GM21367 (cell line): ENCODE measurements at regions not wholly inside any gene's neighbourhood (a gene's known extent, or its start where the extent isn't known, plus 50 kb on each side); places are given as distances from the start of the nearest gene placed in this dataset.

Experiments used
- ATAC-seq: cut with Tn5 transposase; IDR thresholded peaks from one replicate; pipeline ENCODE4 v1.9.1; 2021; ENCODE audit not compliant: unreplicated experiment

- no peak for ATAC-seq
Observed at GRCh38 chr15:93454788-93455187, 365.8 kb upstream of the RGMA start.

DNA sequence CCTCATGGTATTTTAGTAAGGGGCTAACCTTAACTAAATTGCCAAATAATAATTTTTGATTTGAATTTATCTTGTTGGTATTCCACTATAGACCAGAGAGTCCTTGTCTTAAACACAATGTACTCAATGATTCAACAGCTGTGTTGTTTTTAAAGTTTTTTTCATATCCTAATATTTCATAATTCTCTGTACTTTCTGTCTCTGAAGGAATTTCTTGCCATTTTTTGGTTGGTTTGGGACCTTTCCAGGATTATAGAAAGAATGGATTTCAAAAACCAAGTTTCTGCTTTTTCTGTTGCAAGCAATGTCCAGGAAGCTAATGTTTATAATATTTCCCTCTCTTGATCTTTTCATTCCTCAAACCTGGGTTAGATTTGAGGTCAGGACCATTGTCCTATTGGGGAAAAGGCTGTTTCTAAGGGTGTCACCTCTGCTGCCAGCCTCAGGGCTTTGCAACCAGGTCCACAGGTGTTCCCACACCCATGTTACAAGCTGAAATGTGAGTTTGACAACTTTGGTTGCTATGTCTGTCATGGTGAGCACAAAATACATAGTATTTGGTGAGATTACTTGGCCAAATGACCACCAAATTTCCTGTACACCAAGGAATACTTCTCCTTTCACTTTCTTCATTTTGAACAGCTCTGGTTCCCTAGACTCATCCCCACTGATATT lies 363.7 kb upstream of the RGMA start:
- no peak for ATAC-seq

DNA sequence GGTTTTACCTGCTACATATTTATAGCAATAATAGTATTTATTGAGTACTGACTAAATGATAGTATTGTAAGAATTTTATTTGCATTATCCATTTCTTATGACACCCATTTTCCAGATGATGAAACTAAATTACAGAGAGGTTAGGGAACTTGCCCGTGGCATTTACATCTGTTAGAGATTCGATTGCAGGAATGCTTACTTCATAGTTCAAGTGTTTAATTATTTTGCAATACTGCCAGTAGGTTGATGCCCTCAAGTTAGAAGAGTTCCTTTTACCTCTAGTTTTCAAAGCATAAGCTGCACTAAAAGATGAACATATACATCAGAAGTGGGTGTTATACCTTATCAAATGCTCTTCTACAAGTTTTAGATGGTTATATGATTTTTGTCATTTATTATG lies 362.8 kb upstream of the RGMA start:
- ATAC-seq, result no peak

GRCh38 chr15:93451265-93451664 lies 362.3 kb upstream of the RGMA start:
- ATAC-seq, result no peak

DNA sequence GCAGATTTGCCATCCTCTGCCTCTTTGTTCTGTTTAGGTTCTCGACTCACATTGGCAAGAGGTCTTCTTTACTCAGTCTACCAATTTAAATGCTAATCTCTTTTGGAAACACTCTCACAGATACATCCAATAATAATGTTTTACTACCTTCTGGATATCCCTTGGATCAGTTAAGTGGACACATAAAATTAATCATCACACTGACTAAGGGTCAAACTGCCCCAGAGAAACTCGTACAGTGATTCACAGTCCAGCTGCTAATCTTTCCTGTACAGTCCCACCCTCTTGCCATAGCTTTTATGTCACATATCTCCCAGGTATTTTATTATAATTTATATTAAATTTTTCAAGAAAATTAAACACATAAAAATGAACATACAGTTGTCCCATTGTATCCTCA lies 360.8 kb upstream of the RGMA start:
- ATAC-seq, result no peak

GRCh38 chr15:93438310-93438709 lies 349.3 kb upstream of the RGMA start:
- ATAC-seq, result no peak

GRCh38 chr15:93432474-93432873 lies 343.5 kb upstream of the RGMA start:
- no peak for ATAC-seq

DNA sequence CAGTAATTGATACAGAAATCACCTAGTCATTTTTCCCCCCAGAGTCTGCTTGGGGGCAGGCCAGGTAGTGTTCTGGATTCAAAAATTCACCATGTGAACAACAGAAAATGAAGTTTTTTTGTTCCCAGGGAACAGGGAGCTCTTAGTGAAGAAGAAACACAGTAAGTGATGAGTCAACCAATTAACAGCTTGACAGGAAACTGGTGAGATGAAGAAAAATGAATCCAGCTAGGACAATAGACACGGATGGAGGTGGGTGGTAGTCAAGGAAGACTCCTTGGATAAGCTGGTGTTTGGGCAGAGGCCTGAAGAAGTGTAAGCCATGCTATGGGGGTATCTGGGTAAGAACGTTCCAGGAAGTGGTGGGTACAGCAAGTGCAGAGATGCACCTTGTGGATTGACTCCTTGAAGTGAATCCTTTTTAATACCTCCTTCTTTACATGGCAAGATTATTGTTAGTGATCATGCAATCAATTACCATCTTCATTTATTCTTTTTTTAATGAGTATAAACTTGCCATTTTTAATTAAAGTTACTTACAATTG lies 339.9 kb upstream of the RGMA start:
- ATAC-seq, result no peak

DNA sequence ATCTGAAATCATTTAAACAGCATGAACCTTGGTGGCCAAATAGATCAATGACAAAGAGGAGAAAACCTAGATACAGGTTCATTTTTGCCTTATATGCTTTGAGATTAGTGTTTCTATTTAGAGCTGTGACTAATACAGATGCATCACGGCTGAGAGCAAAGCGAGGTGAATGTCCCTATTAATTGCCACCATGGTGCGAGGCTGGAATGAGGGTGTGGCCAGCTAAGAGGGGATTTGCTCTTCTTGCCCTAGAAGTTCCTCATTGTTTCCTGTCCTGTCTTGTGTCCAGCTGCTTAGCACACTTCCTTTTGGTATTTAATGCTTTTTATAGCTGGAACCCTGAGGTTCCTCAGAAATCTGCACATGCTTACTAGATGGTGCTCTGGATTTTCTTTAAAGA lies 339.1 kb upstream of the RGMA start:
- ATAC-seq, result no peak

GRCh38 chr15:93424131-93424530 lies 335.1 kb upstream of the RGMA start:
- no peak for ATAC-seq

- no peak for ATAC-seq
Observed at GRCh38 chr15:93422476-93422875, 333.5 kb upstream of the RGMA start.

GRCh38 chr15:93420477-93420876 lies 331.5 kb upstream of the RGMA start:
- ATAC-seq, result no peak

DNA sequence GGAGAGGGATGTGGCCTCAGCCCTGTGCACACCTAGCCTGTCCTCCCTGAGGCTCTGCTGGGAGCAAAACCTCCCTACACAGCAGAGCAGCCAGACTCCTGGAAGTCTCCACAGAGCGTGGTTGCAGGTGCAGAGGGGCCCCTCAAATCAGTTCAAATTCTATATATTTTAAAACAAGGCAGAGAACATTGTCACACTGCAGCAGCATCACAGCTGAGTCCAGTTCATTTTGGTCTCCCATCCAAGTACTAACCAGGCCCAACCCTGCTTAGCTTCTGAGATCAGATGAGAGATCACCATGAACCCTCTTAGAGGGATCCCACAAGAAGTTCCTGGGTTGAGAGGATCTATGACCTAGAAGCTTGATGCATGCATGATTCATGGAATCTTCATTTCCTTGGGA lies 331.0 kb upstream of the RGMA start:
- no peak for ATAC-seq

- ATAC-seq, result no peak
Observed at GRCh38 chr15:93418566-93418965, 329.6 kb upstream of the RGMA start.

DNA sequence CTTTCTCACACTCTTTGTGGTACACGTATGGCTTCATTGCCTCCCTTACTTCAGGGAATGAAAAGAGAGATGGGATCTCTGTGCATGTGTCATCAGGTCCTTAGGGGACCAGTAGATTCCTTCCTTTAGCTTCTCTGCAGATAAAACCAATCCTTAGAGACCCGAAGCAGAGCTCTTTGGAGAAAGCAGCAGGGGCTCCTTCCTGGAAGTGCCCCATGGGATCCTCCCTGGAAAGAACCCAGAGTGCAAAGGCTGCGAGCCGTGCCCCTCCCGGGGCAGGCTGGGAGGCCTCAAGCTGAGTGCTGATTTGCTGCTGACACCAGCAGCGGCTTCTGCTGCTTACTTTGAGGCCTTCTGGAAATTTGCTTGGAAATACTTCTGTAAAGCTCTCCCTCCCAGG lies 328.6 kb upstream of the RGMA start:
- no peak for ATAC-seq

GRCh38 chr15:93417156-93417555 lies 328.1 kb upstream of the RGMA start:
- ATAC-seq, result no peak

GRCh38 chr15:93415576-93415975 lies 326.6 kb upstream of the RGMA start:
- no peak for ATAC-seq

DNA sequence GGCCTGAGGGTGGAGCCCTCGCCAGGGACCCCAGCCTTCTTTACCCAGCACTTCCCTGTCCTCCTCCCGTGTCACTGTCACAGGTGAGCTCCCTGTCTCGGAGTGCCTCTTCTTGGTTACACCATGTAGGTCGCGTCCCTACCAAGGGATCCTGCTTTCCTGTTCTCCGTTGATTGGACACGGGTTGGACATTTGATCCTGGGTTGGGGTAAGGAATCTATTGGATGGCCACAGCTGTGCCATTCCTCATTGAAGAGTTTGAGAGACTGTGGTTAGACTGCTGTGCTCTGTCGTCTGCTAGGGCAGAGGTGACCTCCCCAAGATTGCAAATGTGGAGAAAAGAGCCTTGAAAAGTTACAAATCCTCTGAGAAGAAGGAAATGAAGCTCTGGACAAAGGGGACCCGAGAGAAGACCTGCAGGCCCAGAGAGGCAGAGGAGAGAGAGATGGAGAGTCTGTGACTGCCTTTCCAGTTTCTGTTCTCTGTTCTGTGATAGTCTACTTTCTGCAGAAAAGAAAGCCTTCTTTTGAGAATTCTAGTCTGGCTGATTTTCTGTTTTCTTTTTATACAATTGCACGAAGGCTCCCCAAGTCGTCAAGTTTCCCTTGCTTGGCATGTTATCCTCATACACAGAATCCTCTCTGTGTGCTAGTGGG lies 325.7 kb upstream of the RGMA start:
- ATAC-seq, result no peak

DNA sequence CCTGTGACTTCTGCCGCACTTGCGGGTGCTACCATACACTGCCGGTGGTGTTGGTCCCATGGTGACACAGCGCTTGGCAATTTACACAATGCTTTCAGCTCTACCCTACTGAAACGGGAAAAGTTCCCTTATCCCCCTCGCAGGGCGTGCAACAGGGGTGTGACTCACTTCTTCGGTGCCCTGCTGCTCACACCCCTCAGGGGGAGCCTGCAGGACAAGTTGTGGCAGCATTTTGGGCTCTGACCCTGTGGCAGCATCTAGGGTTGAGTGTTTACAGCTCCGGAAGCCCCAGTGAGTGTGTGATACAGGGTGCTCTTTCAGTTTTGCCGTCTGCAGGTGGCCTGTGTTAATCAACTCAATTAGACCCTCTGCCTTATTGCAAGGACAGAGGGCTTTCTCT lies 324.7 kb upstream of the RGMA start:
- ATAC-seq, result no peak

DNA sequence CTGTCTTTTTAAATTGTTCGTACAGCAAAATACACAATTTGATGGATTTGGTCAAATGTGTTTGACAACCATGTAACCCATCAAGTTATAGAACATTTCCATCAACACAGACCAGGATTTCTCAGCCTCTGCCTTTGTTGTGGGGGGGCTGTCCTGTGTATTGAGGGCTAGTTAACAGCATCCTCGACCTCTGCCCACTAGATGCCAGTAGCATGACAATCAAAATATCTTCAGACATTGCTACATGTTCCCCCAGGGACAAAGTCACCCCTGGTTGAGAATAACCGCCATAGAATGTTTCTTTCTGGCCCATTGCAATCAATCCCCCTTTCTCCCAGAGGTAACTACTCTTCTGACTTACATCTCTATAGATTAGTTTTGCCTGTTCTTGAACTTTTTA lies 310.1 kb upstream of the RGMA start:
- no peak for ATAC-seq

- no peak for ATAC-seq
Observed at GRCh38 chr15:93389211-93389610, 300.2 kb upstream of the RGMA start.

DNA sequence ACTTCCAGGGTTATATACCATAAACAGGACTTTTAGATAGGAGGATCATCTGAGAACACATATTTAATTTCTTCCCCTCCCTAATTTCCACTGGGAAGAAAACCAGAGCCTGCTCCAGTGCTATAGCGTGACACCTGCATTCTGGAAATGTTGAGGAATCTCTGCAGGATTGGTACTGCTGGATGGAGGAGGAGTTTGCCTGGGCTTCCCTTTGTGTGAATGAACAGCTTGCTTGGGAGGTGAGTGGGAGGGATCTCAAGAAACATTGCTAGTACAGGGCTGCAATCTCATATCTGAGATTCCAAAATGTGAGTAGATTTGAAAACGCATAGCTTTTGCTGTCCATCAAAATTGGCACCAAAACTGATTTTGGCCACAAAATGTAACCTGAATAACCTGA lies 295.9 kb upstream of the RGMA start:
- no peak for ATAC-seq
